ENCODE measurements at regions not wholly inside any gene's neighbourhood (a gene's known extent, or its start where the extent isn't known, plus 50 kb on each side); places are given as distances from the start of the nearest gene placed in this dataset.

- Histone ChIP-seq H3K27me3 (no peaks in the 10 kb centered on the region), H3K27ac (no peak overlapping the region), H3K9me3 (no peaks in the 10 kb centered on the region), H3K4me3 (replicated peaks in 1 of 3) (no peak overlapping the region), H3K4me1 (no peaks in the 10 kb centered on the region), H3K36me3 (no peaks in the 10 kb centered on the region)
- no peak for DNase-seq
- TF ChIP-seq POLR2A (IDR thresholded peaks at IDR 0.05) = no peak
- TF ChIP-seq CTCF (IDR thresholded peaks at IDR 0.05) = no peak
- intact Hi-C loops (cut with DNase I) = no loop called here
- 98% methylated on average over 1 of the region's 1 CpG for WGBS, 2 donors
Observed at GRCh38 chr12:89985935-89986334, 277.3 kb upstream of the ATP2B1 start.

GRCh38 chr12:89984846-89985245, 276.2 kb upstream of the ATP2B1 start:
- Histone ChIP-seq H3K36me3 (no peaks in the 10 kb centered on the region), H3K27ac (no peak overlapping the region), H3K4me3 (replicated peaks in 1 of 3) (no peak overlapping the region), H3K4me1 (no peaks in the 10 kb centered on the region), H3K9me3 (no peaks in the 10 kb centered on the region), H3K27me3 (no peaks in the 10 kb centered on the region)
- WGBS, 2 donors = 74 to 79% methylated on average over 8 of the region's 8 CpGs
- DNase-seq = no peak
- intact Hi-C loops (cut with DNase I) = no loop called here
- TF ChIP-seq CTCF (IDR thresholded peaks at IDR 0.05) (no peak), POLR2A (IDR thresholded peaks at IDR 0.05) (no peak)

- DNase-seq = no peak
- H3K27ac ChIP-seq = no peak overlapping the region
- H3K27me3 ChIP-seq = no peaks in the 10 kb centered on the region
- no peaks in the 10 kb centered on the region for H3K9me3 ChIP-seq
- H3K4me1 ChIP-seq = no peaks in the 10 kb centered on the region
- intact Hi-C loops (cut with DNase I) = no loop called here
- WGBS, 2 donors = 98 to 100% methylated on average over 1 of the region's 1 CpG
- no peak overlapping the region for H3K4me3 ChIP-seq (replicated peaks in 1 of 3)
- no peaks in the 10 kb centered on the region for H3K36me3 ChIP-seq
- TF ChIP-seq POLR2A (IDR thresholded peaks at IDR 0.05) (no peak), CTCF (IDR thresholded peaks at IDR 0.05) (no peak)
Observed at GRCh38 chr12:89983622-89984021, 275.0 kb upstream of the ATP2B1 start.

- no peaks in the 10 kb centered on the region for H3K4me1 ChIP-seq
- H3K27me3 ChIP-seq = no peaks in the 10 kb centered on the region
- H3K36me3 ChIP-seq = no peaks in the 10 kb centered on the region
- intact Hi-C loops (cut with DNase I) = no loop called here
- no peak overlapping the region for H3K27ac ChIP-seq
- H3K9me3 ChIP-seq = no peaks in the 10 kb centered on the region
- no peak for DNase-seq
- no peak for TF ChIP-seq CTCF (IDR thresholded peaks at IDR 0.05)
- TF ChIP-seq POLR2A (IDR thresholded peaks at IDR 0.05) = no peak
- 81 to 90% methylated on average over 3 of the region's 3 CpGs for WGBS, 2 donors
- H3K4me3 ChIP-seq (replicated peaks in 1 of 3) = no peak overlapping the region
Observed at GRCh38 chr12:89980236-89980635, 271.6 kb upstream of the ATP2B1 start.

GRCh38 chr12:89977405-89978085, 268.9 kb upstream of the ATP2B1 start:
- Histone ChIP-seq H3K36me3 (no peaks in the 10 kb centered on the region), H3K4me3 (replicated peaks in 1 of 3) (no peak overlapping the region), H3K27ac (no peak overlapping the region), H3K4me1 (no peaks in the 10 kb centered on the region), H3K27me3 (no peaks in the 10 kb centered on the region), H3K9me3 (no peaks in the 10 kb centered on the region)
- no peak for TF ChIP-seq CTCF (IDR thresholded peaks at IDR 0.05)
- no peak for TF ChIP-seq POLR2A (IDR thresholded peaks at IDR 0.05)
- 72 to 77% methylated on average over 10 of the region's 10 CpGs for WGBS, 2 donors
- DNase-seq = no peak
- intact Hi-C loops (cut with DNase I) = no loop called here

Measured in thyroid gland (tissue), 4 donors.